ENCODE measurements at regions not wholly inside any gene's neighbourhood (a gene's known extent, or its start where the extent isn't known, plus 50 kb on each side); places are given as distances from the start of the nearest gene placed in this dataset.

DNA sequence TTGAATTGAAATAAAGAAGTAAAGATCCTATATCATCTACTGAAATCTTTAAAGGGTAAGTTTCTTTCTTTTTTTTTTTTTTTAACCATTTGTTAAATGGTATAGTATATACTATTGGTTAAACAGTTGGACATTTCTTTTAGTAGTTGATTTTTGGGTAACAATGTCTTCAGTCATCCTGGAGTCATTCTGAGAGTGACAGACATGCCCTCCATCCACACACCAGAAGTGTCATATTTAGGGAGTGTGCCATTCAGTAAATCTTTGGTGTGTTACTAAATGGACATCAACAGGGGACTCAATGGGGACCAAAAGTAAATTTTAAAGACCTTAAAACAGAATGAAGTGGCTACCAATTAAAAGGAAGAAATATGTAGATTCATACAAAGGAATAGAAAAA, 50.8 kb upstream of the SLC39A10 start:
- no peak for DNase-seq

DNA sequence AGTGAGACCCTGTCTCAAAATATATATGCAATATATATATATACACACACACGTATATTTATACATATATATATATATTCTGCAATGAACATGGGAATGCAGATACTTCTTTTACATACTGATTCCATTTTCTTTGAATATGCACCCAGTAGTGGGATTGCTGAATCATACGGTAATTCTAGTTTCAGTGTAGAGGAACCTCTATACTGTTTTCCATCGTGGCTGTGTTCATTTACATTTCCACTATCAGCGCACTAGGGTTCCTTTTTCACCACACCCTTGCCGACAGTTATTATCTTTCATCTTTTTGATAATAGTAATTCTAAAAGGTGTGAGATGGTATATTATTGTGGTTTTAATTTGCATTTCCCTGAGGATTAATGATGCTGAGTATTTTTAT, 52.3 kb upstream of the SLC39A10 start:
- DNase-seq = no peak

DNA sequence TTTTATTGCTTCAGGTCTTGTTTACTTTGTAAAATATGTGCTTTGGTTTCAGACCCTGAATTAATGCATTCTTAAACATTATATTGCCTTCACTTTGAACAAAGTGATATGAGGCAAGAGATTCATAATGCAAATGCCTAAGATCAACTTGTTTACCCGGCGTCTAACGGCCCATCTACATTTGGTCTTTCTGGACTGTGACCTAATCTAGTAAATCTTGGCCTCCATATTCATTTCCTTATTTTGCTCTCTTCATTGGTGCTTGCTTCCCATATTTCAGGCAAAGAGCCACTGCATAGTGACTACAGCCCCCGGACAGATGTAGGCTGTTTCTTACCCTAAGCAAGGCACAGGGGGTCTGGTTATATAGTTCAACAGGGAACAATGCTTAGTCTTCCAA, 53.0 kb upstream of the SLC39A10 start:
- no peak for DNase-seq

DNA sequence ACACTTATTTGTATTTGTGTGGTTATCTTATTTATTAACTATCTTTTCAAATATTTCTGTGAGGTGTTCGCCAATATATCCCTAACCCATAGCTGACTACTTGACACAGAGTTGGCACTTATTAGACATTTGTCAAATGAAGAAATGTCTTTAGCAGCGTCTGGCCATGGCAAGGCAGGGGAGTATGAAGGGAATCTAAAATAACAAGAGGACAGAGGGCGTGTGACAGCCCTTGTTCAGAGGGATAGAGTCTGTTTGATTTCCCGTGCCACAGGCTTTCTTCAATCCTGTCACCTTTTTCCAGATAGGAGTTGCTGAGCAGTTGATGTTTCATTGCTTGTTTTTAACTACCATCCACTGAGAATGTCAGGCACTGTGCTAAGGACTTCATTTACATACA, 53.6 kb upstream of the SLC39A10 start:
- no peak for DNase-seq

DNA sequence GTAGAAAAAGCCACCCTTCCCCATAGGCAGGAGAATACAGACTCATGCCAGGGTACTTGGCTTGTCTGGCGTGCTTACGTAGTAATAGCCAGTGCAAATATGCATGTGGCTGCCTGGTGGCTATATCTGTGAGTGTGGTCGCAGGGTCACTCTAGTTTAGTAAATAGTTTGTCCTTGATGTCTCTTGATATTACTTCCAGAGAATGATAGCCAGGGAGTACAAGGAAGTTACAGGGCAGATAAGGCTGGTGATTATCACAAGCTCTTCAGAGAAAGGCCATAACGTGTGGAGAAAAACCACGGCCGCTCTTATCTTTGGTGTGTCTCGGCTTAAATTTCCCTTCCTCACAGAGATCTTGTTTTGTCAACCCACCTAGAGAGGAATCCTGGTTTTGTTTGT, 54.3 kb upstream of the SLC39A10 start:
- no peak for DNase-seq

DNA sequence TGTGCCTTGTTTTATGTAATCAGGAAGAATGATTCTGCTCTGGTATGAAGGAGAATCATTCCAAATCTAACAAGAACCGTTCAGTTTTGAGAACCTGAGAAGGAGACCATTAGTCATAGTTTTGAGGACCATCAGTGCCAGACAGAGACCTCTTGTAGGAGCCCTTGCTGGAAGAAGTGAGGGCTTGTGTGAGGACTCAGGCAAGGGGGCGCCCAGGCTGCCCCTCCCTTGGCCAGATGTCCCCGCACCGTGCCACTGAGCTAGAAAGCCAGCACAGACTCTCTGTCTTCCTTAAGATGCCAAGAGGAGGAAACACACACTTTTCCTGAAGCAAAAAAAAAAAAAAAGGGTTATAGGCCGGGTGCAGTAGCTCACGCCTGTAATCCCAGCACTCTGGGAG, 55.7 kb upstream of the SLC39A10 start:
- DNase-seq = no peak

DNA sequence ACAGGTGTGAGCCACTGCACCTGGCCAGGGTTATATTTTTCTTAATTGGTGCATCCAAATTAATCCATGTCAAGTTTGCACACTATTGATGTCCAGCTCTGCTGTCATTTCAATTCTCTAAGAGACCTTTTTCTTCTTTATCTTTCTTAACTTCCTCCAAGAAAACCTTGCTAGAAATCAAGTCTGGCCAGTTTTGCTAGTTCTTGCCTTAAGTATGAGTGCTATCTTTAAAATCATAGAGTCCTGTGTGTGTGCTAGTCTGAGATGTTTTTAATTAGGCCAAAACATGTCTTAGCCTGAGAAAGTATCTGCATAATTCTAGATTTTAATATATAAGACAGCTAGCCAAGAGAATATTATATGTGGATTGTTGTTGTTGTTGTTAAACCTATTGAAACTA, 56.2 kb upstream of the SLC39A10 start:
- no peak for DNase-seq

DNA sequence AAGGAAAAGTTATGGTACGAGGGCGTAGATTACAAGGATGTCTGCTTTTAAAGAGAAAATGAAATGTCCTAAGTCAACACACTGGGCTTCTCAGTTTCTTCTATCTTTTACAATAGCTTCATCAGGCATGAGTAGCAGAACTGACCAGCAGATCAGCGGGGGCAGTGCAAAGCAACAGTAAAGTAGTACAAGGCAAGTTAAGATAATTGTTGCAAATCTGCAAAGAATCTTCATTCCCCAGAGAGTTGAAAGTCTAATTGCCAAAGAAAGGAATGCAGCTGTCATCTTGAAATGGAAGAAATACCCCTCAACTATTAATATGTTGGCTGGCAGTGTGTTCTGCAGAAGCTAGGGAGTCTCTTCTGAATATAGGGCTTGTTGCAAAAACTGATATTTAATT, 60.2 kb upstream of the SLC39A10 start:
- DNase-seq = no peak

DNA sequence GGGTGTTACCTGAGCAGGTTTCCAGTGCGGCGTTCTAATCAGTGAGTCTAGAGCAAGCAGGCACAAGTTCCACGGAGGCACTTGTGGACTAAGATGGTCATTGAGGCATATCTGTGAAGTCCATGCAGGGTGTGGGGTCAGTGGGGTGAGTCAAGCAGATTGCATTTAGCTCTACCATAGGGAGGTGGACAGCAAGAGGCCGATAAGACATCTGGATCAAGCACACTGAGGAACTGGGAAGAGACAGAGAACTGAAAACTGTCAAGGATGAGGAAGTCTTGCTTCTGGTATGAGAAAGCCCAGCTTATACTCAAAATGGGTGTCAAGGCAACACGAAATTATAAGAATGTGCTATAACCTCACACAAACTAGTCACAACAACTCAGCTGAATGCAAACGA, 61.2 kb upstream of the SLC39A10 start:
- DNase-seq = no peak

DNA sequence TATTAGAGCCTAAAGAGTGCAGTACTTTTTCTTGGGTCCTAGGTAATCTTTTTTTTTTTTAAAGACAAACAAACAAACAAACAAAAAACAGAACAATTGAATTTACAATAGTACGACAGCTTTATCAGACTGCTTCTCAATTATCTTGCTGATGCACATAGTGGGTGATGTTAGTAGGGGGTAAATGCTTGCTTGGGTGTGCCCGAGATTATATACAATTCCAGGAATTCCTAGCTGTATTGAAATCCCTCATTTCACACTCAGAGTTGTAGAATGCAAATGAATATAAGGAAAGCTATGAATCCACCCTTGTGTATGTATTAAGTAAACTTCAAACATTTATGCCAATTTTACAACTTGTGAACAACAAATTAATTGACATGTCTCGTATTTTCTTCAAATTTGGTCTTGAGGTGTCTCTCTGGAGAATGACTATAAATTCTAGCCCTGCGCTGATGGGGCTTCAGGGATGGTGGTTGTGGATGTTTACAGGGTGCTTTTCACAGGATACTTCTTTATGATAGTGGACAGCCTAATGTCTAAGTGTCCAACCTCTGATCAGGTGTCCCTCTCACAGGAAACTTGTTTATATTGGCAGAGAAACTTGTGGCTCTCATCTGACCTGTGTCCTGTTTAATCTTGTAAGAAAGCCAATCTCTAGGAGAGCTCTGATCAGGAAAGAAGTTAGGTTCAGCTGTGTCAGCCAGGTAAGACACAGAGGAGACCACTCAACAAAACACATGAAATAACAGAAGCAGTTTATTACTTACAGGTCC, 61.9 kb upstream of the SLC39A10 start:
- DNase-seq = no peak

DNA sequence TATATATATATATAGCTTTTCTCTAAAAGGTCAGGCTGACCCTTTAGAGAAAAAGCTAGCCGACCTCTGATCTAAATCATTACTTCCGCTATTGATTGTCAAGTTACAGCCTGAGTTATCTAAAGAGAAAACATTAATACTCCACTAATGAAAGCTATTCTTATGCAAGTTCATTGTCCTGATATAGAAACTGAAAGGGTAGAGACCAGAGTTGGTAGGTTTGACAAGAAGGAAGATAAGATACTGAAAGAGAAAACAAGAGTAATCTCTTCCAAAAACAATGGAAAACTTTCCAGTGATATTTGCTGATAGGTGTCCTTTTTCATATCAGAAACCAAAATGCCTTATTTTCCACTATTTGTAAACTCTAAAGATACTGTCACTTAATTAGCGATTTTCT, 62.8 kb upstream of the SLC39A10 start:
- DNase-seq = no peak

DNA sequence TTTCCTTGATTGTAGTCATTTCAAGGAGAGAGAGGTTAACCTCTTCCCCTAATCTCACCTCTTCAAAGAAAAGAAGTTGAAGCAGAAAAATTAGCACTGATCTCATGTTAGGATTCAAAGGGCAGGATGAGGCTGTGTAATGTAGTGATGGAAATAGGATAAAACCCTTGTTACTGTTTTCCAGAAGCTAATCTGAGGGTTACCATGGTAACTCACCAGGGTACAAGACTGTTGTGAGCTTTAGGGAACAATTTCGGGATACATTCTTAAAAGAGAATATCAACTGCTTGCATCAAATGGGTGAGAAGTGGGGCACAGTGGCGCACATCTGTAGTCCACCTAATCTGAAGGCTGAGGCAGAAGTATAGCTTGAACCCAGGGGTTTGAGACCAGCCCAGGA, 64.9 kb upstream of the SLC39A10 start:
- no peak for DNase-seq

DNA sequence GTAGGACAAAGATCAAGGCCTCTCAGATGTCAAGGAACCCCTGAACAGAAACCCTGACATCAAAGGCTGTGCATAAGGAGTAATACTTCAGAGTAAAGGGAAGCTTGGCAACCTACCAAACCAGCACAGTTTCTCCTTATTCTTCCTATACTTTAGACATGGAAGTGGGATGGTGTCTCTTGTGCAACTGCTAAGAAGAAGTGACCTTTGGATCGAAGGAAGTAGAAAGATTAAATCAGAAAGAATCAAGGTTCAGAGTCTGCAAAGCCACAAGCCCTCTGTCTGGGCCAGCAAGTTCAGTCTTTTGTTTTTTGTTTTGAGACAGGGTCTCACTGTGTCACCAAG, 66.2 kb upstream of the SLC39A10 start:
- DNase-seq = no peak

DNA sequence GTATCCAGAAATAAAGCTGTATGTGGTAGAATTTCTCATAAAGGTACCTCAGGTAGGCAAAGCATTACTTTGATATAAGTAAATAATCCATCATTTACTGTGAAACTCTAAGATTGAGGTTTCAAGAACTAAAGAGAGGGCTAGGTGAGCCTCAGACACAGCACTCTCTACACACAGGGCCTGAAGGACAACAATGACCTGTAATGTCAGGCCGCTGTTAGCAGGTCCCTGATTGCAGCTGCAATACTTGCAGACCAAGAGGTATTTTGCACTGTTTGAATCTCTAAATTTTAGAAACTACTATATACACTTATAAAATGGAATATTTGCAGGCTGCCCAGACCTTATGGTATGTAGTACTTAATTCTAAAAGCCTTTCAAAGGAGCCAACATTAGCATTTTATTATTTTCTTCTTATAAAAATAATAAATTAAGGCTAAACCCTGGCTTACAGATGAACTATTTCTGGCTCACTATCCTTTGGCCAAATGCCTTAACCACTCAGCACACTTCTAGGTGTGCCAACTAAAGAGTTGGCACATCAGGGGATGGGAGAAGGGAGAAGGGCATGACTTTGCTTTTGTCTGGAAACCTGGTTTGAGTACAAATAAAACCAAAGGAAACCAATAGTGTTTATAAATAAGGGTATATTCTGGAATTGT, 66.7 kb upstream of the SLC39A10 start:
- no peak for DNase-seq

DNA sequence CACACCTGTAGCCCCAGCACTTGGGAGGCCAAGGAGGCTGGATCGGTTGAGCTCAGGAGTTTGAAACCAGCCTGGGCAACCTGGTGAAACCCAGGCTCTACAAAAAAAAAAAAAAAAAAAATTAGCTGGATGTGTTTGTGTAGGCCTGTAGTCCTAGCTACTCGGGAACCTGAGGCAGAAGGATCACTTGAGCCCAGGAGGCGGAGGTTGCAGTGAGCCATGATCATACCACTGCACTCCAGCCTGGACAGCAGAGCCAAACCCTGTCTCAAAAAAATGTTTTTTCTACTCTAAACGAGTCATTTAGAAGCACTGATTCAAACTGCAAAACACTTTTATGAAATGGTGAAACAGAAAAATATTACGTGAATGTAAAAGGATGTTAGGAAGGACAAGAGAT, 69.1 kb upstream of the SLC39A10 start:
- DNase-seq = no peak

DNA sequence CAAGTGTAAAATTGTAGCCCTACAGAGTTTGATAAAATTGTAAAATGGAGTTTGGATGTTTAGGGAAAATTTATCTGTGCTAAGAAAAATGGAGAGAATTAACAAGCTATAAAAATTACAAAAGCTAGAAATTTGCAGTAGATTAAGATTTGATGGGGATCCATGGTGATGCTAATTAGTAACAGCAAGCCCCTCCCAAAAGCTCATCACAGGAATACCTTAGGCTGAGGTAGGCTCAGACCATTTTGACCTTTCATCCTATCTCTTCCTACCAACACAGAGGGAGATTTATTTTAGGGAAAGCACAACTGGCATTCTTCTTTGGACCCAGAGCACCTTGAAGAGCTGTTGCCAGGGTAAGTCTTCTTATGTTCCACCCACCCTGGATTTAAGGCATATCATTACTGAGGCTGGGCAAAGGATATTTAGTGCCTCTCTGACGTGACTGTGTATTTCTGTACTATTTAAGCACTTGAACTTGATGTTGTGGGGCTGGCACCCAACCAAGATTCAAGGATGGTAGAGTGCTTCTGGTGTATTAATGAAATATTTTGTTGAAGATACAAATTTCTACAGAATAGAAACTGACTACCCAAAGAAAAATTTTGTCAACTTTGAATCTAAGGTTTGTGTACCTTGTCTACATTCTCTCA, 70.8 kb upstream of the SLC39A10 start:
- DNase-seq = no peak

DNA sequence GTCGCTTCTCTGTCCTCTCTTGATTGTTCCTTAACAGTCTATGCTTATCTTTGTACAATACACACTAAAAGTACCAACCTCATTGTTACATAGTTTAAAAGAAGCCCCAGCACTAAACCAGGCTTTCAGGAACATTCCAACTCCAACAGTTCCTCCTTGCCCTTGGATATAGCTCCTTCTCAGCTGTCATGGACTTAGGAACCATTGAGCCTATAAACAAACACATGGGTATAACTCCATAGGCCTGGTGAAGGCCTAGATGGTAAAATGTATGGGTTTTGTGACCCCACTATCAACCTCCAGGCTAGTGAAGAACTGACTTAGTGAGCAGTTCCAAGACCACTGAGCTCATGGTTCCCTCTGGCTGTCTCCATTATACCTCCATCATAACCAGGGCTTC, 74.8 kb upstream of the SLC39A10 start:
- DNase-seq = no peak

DNA sequence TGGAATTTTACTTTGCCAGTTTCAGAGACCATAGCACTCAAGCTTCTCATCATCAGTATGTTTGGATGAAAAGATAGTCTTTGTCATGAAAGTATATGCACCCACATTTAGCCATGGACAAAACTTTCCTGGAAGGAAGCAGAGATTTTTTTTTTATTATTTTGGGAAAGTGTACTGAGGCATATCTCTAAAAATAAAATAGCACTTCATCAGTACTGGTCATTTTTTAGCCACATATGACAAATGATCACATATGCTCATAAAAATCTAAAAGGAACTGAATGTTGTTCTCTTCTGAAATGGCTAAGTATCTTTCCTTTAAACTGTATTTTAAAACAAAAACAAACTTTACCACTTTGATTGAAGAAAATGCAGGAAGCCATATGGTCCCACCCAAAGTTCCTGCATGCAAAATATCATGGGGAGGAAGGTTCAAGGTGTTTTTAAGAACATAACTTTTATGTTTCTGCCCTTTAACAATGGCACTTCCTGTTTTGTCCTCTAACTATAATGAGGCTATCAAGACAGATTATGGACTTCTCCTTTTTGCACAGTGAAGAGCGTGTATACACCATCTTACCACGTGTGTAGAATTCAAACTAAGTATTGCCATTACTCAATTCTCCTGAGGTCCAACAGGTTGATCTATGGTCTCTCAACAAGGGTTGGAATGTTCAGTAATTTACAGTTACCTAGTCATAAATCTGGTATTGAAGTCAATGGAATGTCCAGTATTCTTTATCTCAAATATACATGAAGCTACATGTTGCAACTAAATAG, 77.1 kb upstream of the SLC39A10 start:
- DNase-seq = no peak

DNA sequence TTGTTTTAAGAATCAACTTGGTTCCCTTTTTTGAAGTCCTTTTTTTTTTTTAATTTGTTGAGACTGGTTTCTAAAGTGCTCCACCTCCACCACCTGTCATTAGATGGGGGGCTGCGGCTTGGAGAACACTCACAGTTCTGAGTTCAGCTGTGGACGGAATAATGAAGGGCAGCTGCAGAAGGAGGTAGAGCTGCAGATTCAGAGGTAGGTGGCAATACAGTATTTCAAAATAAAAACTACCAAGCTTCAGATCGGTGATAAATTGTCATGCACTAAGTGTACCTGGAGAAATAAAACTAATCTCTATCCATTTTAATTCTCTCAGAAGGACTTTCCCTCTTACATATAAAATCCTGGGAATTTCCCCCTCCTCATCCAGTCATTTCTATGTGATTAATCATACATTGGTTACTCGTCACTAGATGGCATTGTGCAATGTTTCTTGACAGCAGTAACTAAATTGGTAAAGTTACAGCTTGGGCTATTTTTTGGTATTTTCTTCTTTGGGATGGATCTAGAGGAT, 81.1 kb upstream of the SLC39A10 start:
- DNase-seq = no peak

DNA sequence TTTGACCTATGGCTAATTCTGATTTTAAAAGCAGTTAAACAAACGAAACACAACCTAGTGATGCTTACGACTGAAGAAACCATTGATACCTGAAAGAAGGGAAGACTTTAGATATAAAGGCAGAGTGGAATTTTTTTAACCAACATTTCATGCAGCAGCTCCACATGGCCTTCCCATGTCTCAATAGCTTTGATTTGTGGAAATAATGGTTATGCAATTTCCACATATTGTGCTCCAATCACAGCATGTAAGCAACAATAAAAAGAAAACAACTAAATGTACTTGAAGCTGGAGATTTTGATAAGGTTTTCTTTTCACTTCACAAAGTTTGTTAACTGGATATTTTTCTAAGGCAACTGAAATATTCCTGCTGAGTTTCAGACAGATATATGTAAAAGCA, 82.0 kb upstream of the SLC39A10 start:
- no peak for DNase-seq

DNA sequence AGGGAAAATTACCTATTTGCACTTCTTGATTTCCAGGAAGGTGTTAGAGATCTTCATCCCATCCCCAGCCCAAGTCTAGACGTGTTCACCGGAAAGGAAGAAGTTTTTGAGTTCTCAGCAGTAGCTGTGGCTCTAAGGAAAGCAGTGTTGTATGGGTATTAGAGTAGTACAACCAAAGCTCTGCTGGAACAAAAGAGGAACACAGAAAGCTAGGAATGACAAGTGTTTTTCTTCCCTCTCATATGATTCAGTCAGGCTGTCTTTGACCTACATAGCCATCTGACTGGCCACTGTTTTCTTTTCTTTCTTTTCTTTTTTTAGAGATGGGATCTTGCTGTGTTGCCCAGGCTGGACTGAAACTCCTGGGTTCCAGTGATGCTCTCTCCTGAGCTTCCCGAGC, 82.7 kb upstream of the SLC39A10 start:
- no peak for DNase-seq

DNA sequence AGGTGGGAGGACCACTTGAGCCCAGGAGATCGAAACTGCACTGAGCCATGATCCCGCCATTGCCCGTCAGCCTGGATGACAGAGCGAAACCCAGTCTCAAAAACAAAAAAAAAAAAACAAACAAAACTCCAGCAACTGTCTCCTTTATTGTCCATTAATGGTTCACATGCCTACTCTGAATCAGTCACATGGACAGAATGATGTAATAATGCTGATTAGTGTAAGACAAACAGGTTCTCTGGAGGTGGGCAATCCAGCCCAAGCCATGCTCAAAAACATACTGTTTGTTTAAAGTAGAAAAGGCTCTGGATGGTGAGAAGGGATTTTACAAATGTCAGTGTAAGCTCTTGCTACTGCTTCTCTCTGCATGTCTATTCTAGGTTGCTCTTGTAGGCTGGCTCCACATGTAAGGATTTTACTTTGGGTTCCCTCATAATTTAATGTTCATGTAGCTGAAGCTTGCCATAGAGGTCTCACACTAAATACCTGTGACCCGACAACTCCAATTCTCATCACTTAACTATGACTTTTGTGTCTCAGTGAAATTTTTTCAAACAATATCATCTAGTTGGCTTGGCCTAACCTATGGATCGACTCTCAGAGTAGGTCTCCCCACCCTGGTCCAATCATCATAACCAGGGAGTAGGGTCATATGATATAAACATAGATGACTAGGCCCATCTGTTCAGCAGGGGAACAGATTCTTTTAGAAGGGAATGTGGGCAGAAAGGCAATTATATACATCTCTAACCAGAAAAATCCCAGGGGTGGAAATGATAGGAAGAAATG, 83.9 kb upstream of the SLC39A10 start:
- DNase-seq = no peak

DNA sequence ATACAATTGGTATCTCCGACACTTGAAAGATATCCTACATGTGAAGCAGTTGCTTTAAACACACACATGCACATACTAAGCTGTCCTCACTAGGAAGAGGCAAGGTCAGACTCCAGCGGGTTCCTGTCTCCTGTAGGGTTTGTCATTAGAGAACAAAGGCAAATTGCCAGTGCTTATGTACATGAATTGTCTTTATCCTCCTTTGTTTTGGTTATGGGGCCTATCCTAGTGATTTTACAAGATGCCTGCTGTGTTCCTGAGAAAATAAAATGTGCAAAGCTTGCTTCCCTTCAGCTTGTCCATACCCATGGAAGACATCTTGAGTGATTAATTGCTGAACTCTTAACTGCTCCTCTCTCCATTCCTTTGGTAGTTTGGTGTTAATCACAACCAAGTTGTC, 86.7 kb upstream of the SLC39A10 start:
- DNase-seq = no peak

All from NCI-H1694 treated with DMSO at 0.1 percent for 48 hours (cell line).